NOMO-1 (cell line): ENCODE measurements at regions not wholly inside any gene's neighbourhood (a gene's known extent, or its start where the extent isn't known, plus 50 kb on each side); places are given as distances from the start of the nearest gene placed in this dataset.
"Not testable (repeated sequence)": the region's sequence is repeated elsewhere in the genome, so short reads cannot be mapped to it uniquely, and the experiment has no call there.

ENCODE experiments used
- DNase-seq, 2 experiments: peaks; one replicate each; lab custom pipeline; 2025; ENCODE audit not compliant: unreplicated experiment in 2 of 2; lab: John Stamatoyannopoulos, UW

GRCh38 chr5:102663749-102664530 lies 91.2 kb upstream of the PAM start:
- no peak for DNase-seq

GRCh38 chr5:102664616-102665335 lies 90.3 kb upstream of the PAM start:
- DNase-seq: no peak

- DNase-seq: no peak
Measured at GRCh38 chr5:102666164-102666946, 88.8 kb upstream of the PAM start.

- DNase-seq: no peak
Measured at GRCh38 chr5:102668220-102668932, 86.7 kb upstream of the PAM start.

GRCh38 chr5:102670224-102670836 lies 84.8 kb upstream of the PAM start:
- no peak for DNase-seq

- not testable (repeated sequence) for DNase-seq
Measured at GRCh38 chr5:102671033-102671734, 83.9 kb upstream of the PAM start.

GRCh38 chr5:102678267-102679058 lies 76.6 kb upstream of the PAM start:
- DNase-seq: no peak

- DNase-seq: peak; percentile 37 to 67
Measured at GRCh38 chr5:102681403-102681983, 73.6 kb upstream of the PAM start.

GRCh38 chr5:102682101-102682647 lies 72.9 kb upstream of the PAM start:
- no peak for DNase-seq

GRCh38 chr5:102688076-102688475 lies 67.0 kb upstream of the PAM start:
- not testable (repeated sequence) for DNase-seq

GRCh38 chr5:102688581-102689342 lies 66.3 kb upstream of the PAM start:
- not testable (repeated sequence) for DNase-seq

GRCh38 chr5:102690910-102691309 lies 64.2 kb upstream of the PAM start:
- no peak for DNase-seq

GRCh38 chr5:102691434-102691833 lies 63.7 kb upstream of the PAM start:
- no peak for DNase-seq

- DNase-seq: peak in 1 of 2 experiments; percentile 3
Measured at GRCh38 chr5:102700120-102700831, 54.8 kb upstream of the PAM start.

- peak in 1 of 2 experiments; percentile 55 for DNase-seq
Measured at GRCh38 chr5:102700916-102701315, 54.2 kb upstream of the PAM start.

GRCh38 chr5:102701748-102702147 lies 53.4 kb upstream of the PAM start:
- peak in 1 of 2 experiments; percentile 40 for DNase-seq
